H1 (cell line): ENCODE measurements at regions not wholly inside any gene's neighbourhood (a gene's known extent, or its start where the extent isn't known, plus 50 kb on each side); places are given as distances from the start of the nearest gene placed in this dataset.

Experiments used
- CTCF ChIA-PET: fragments of 300-600 bp; sonication (Branson Sonifier 250); formaldehyde crosslinking; loops from one replicate; lab custom pipeline; 2021; ENCODE audit not compliant: partially characterized antibody; lab: Charles Lee
- POLR2A ChIA-PET: fragments of 300-600 bp; sonication (Branson Sonifier 250); formaldehyde crosslinking; loops from one replicate; lab custom pipeline; 2021; ENCODE audit warnings: inconsistent platforms; ENCODE audit not compliant: partially characterized antibody; lab: Charles Lee
- DNase-seq, 2 experiments: peaks; one replicate each; pipeline versions ENCODE4 v3.0.0 to v3.0.0-alpha.2; 2010 to 2022; ENCODE audit warnings: low spot score in 2 of 2, low read depth in 1 of 2, mixed read lengths in 1 of 2
- FAIRE-seq: peaks from 2 replicates; lab custom pipeline; 2011; peaks lifted over from hg19 to GRCh38; lab: Jason Lieb, UNC
- H2AFZ ChIP-seq: 2 replicates; pipeline ENCODE4 v1.8.1; 2012; ENCODE audit warnings: low read length, inconsistent platforms
- H2AK5ac ChIP-seq: 2 replicates; pipeline ENCODE4 v1.6.1; 2013; ENCODE audit warnings: low read depth, low read length
- H2BK120ac ChIP-seq: replicated peaks from 2 replicates; pipeline ENCODE3; 2013; ENCODE audit warnings: low read depth, low read length, inconsistent platforms
- H2BK12ac ChIP-seq: 2 replicates; pipeline ENCODE4 v1.6.1; 2013; ENCODE audit warnings: low read depth, low read length
- H2BK15ac ChIP-seq: 2 replicates; pipeline ENCODE4 v1.6.1; 2013; ENCODE audit warnings: low read length
- H2BK20ac ChIP-seq: 2 replicates; pipeline ENCODE4 v1.6.1; 2013; ENCODE audit warnings: low read length
- H2BK5ac ChIP-seq: 2 replicates; pipeline ENCODE4 v1.6.1; 2013; ENCODE audit warnings: low read depth, low read length
- H3K14ac ChIP-seq: 2 replicates; pipeline ENCODE4 v1.6.1; 2013; ENCODE audit warnings: inconsistent platforms; ENCODE audit not compliant: insufficient read length
- H3K18ac ChIP-seq: 2 replicates; pipeline ENCODE4 v1.6.1; 2013; ENCODE audit warnings: low read length; ENCODE audit errors: extremely low read depth
- H3K23ac ChIP-seq: 2 replicates; pipeline ENCODE4 v1.6.1; 2013; ENCODE audit warnings: inconsistent platforms; ENCODE audit not compliant: insufficient read length
- H3K23me2 ChIP-seq: 2 replicates; pipeline ENCODE4 v1.6.1; 2013; ENCODE audit warnings: low read depth, low read length
- H3K27ac ChIP-seq: 2 replicates; pipeline ENCODE4 v1.6.1; 2011; ENCODE audit warnings: low read depth, low read length, inconsistent platforms
- H3K27me3 ChIP-seq, 4 experiments: replicated peaks in 1 of 4; 1 replicate in 1 of 4; 2 replicates in 3 of 4; pipeline versions ENCODE4 v1.6.1 to v1.8.1; 2011 to 2013; ENCODE audit warnings: low read length in 3 of 4, mild to moderate bottlenecking in 3 of 4, inconsistent platforms in 2 of 4, mixed read lengths in 2 of 4, moderate library complexity in 1 of 4; ENCODE audit not compliant: control insufficient read depth in 3 of 4, insufficient read depth in 3 of 4; ENCODE audit errors: extremely low read depth in 1 of 4
- H3K36me3 ChIP-seq, 4 experiments: 2 replicates each; pipeline versions ENCODE4 v1.6.1 to v1.8.1; 2011 to 2013; ENCODE audit warnings: mild to moderate bottlenecking in 4 of 4, low read length in 3 of 4, moderate library complexity in 2 of 4, control low read depth in 1 of 4, inconsistent platforms in 1 of 4; ENCODE audit not compliant: insufficient read depth in 4 of 4, control insufficient read depth in 2 of 4
- H3K4ac ChIP-seq: replicated peaks from 2 replicates; pipeline ENCODE3; 2013; ENCODE audit warnings: low read length, low read depth, mixed read lengths, inconsistent platforms; ENCODE audit not compliant: insufficient read length
- H3K4me1 ChIP-seq, 4 experiments: replicated peaks in 1 of 4; 1 replicate in 1 of 4; 2 replicates in 3 of 4; pipeline versions ENCODE4 v1.6.1 to v1.8.1; 2011 to 2013; ENCODE audit warnings: low read length in 3 of 4, inconsistent platforms in 2 of 4, mixed read lengths in 1 of 4; ENCODE audit not compliant: insufficient read depth in 4 of 4, control insufficient read depth in 3 of 4
- H3K4me2 ChIP-seq, 2 experiments: 2 replicates each; pipeline versions ENCODE4 v1.6.1 to v1.8.1; 2011 to 2013; ENCODE audit warnings: low read depth in 2 of 2, low read length in 2 of 2, control low read depth in 1 of 2, inconsistent platforms in 1 of 2, mild to moderate bottlenecking in 1 of 2; ENCODE audit not compliant: insufficient read depth in 1 of 2
- H3K4me3 ChIP-seq, 4 experiments: fragments of 200-600, 300-600 bp in 1 of 4; sonication (generic), shearing (Covaris generic), sonication (Bioruptor Twin) in 1 of 4; 2 replicates each; pipeline versions ENCODE4 v1.5.1 to v1.8.1; 2011 to 2016; ENCODE audit warnings: low read length in 4 of 4, low read depth in 3 of 4, control low read depth in 2 of 4, inconsistent platforms in 2 of 4, mild to moderate bottlenecking in 2 of 4, mixed read lengths in 1 of 4, moderate library complexity in 1 of 4; ENCODE audit not compliant: insufficient read depth in 2 of 4; ENCODE audit errors: extremely low read depth in 1 of 4
- H3K56ac ChIP-seq: replicated peaks from 2 replicates; pipeline ENCODE3; 2013; ENCODE audit warnings: low read depth, mild to moderate bottlenecking, mixed read lengths, low read length, inconsistent platforms; ENCODE audit not compliant: insufficient read length
- H3K79me1 ChIP-seq: 2 replicates; pipeline ENCODE4 v1.6.1; 2013; ENCODE audit warnings: low read depth, low read length, control low read depth
- H3K79me2 ChIP-seq, 2 experiments: 2 replicates each; pipeline versions ENCODE4 v1.6.1 to v1.8.1; 2012 to 2013; ENCODE audit warnings: low read length in 2 of 2, mild to moderate bottlenecking in 2 of 2, inconsistent platforms in 1 of 2; ENCODE audit not compliant: insufficient read depth in 2 of 2, control insufficient read depth in 1 of 2
- H3K9ac ChIP-seq, 4 experiments: replicated peaks in 1 of 4; 1 replicate in 1 of 4; 2 replicates in 3 of 4; pipeline versions ENCODE4 v1.6.1 to v1.8.1; 2011 to 2013; ENCODE audit warnings: low read depth in 3 of 4, low read length in 3 of 4, control low read depth in 2 of 4, mild to moderate bottlenecking in 2 of 4, moderate library complexity in 2 of 4, inconsistent platforms in 1 of 4; ENCODE audit errors: extremely low read depth in 1 of 4
- H3K9me3 ChIP-seq, 2 experiments: 2 replicates each; pipeline versions ENCODE4 v1.6.1 to v1.8.1; 2012 to 2013; ENCODE audit warnings: mild to moderate bottlenecking in 2 of 2, moderate library complexity in 2 of 2, control low read depth in 1 of 2, inconsistent platforms in 1 of 2, low read depth in 1 of 2, low read length in 1 of 2, mixed read lengths in 1 of 2; ENCODE audit not compliant: insufficient read depth in 2 of 2
- H4K20me1 ChIP-seq, 2 experiments: replicated peaks in 1 of 2; 2 replicates each; pipeline versions ENCODE3 to v1.8.1; 2011 to 2013; ENCODE audit warnings: inconsistent platforms in 2 of 2, low read length in 2 of 2, mild to moderate bottlenecking in 1 of 2; ENCODE audit not compliant: insufficient read depth in 2 of 2, control insufficient read depth in 1 of 2
- H4K5ac ChIP-seq: 2 replicates; pipeline ENCODE4 v1.6.1; 2013; ENCODE audit warnings: low read length, low read depth, mixed read lengths, inconsistent platforms; ENCODE audit not compliant: insufficient read length
- H4K8ac ChIP-seq: 2 replicates; pipeline ENCODE4 v1.8.0; 2013; ENCODE audit warnings: mild to moderate bottlenecking, moderate library complexity, low read length, inconsistent platforms; ENCODE audit not compliant: insufficient read depth; ENCODE audit errors: extremely low read depth
- H4K91ac ChIP-seq: replicated peaks from 2 replicates; pipeline ENCODE3; 2013; ENCODE audit warnings: low read length, mixed read lengths, inconsistent platforms; ENCODE audit not compliant: insufficient read length
- ATF2 ChIP-seq: IDR thresholded peaks from 2 replicates; pipeline ENCODE4 v1.6.1; 2012; ENCODE audit warnings: low read length, inconsistent platforms
- BACH1 ChIP-seq: IDR thresholded peaks from 2 replicates; pipeline ENCODE4 v1.6.1; 2012; ENCODE audit warnings: low read length, improper control_type of control experiment
- WGBS, 2 experiments: shearing (Covaris generic) in 1 of 2; methylation state at CpG; one replicate each; pipeline versions ENCODE4 v1.1.6 to v1.1.7; 2013 to 2015; ENCODE audit warnings: low lambda C conversion rate in 2 of 2, mixed read lengths in 2 of 2, inconsistent platforms in 1 of 2, low coverage in 1 of 2, missing lambda C conversion rate in 1 of 2; ENCODE audit not compliant: insufficient replicate concordance in 2 of 2, insufficient coverage in 1 of 2, insufficient read length in 1 of 2; ENCODE audit errors: extremely low coverage in 1 of 2, missing lambda C conversion rate in 1 of 2; 5-methylcytosine and 5-hydroxymethylcytosine counted together

DNA sequence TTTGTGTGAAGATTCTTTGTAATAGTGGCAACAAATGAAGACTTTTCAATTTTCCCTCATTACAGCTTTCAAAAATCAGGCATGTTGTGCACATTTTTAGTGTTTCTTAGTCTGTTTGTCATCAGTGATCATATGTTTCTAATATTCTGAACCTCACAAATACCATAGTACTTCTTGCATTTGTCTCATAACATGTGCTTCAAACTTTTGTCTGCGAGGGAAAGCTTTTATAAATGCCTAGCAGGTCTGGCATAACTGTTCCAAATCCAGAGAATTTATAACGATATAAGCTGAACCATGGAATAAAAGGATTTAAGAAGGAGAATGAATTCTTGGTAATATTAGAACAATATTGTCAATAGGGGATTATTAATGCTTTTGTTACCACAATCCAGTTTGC, 670.2 kb downstream of the RFPL4B start:
- Histone ChIP-seq H3K56ac (no peak overlapping the region), H3K27me3 (no peaks in the 10 kb centered on the region), H3K9ac (no peak overlapping the region), H4K20me1 (no peaks in the 10 kb centered on the region), H3K4ac (no peak overlapping the region), H3K4me3 (no peak overlapping the region), H3K18ac (no peak overlapping the region), H2BK5ac (no peak overlapping the region), H3K9me3 (no peaks in the 10 kb centered on the region), H3K14ac (no peak overlapping the region), H3K79me2 (no peaks in the 10 kb centered on the region), H3K23ac (no peak overlapping the region), H2BK120ac (no peak overlapping the region), H2AFZ (no peak overlapping the region), H3K36me3 (no peaks in the 10 kb centered on the region), H2AK5ac (no peak overlapping the region), H3K79me1 (no peaks in the 10 kb centered on the region), H2BK15ac (no peak overlapping the region), H2BK20ac (no peak overlapping the region), H3K4me2 (no peak overlapping the region), H3K23me2 (no peaks in the 10 kb centered on the region; the same call in 1 of the 2 replicates), H3K27ac (no peak overlapping the region), H3K4me1 (no peaks in the 10 kb centered on the region), H4K8ac (no peak overlapping the region), H4K91ac (no peak overlapping the region), H4K5ac (no peak overlapping the region), H2BK12ac (no peak overlapping the region)
- FAIRE-seq, result no peak
- no peak for TF ChIP-seq ATF2
- no peak for TF ChIP-seq BACH1
- ChIA-PET CTCF (interaction anchor here (1.1 kb wide), 1 partner anchor 9 kb away, joined by 3 read pairs; no protein-coding TSS in a partner anchor), POLR2A (no interaction called here)
- DNase-seq, result no peak
- WGBS, 2 experiments, result 98% methylated on average over 2 of the region's 2 CpGs; no CpG with 5 or more reads in 1 of the 2 experiments
